ENCODE measurements at regions not wholly inside any gene's neighbourhood (a gene's known extent, or its start where the extent isn't known, plus 50 kb on each side); places are given as distances from the start of the nearest gene placed in this dataset.

- in situ Hi-C loops (cut with HindIII; ENCODE audit: low pct_unique_long_range_greater_than_20kb, low sequenced_read_pairs) = no loop called here
- CTCF ChIA-PET = no interaction called here
- no peaks in the 10 kb centered on the region for H3K9me3 ChIP-seq (ENCODE audit: control insufficient read depth, insufficient read depth, low read depth, low read length)
- no TSS peak for BruUV-seq (replicated peaks)
- intact Hi-C loops (cut with micrococcal nuclease; ENCODE audit: unreplicated experiment) = no loop called here
- H3K36me3 ChIP-seq (ENCODE audit: control insufficient read depth, insufficient read depth, low read length) = no peaks in the 10 kb centered on the region
- no peaks in the 10 kb centered on the region for H3K27me3 ChIP-seq (ENCODE audit: control insufficient read depth, insufficient read depth, low read length)
- H3K4me1 ChIP-seq (ENCODE audit: control insufficient read depth, insufficient read depth, low read length) = no peaks in the 10 kb centered on the region
- no peak for DNase-seq (ENCODE audit: low read depth, low spot score)
- ATAC-seq = no peak
- no peak for TF ChIP-seq POLR2AphosphoS5 (IDR thresholded peaks at IDR 0.05; ENCODE audit: low read depth, low read length)
- no peak for TF ChIP-seq REST (IDR thresholded peaks at IDR 0.05; ENCODE audit: insufficient read depth in 1 of 2, low read depth in 2 of 2, low read length in 1 of 2)
- TF ChIP-seq TCF7L2 (IDR thresholded peaks at IDR 0.05; ENCODE audit: low read depth, low read length) = no peak
- no peak for TF ChIP-seq SIN3A (IDR thresholded peaks at IDR 0.05; ENCODE audit: borderline replicate concordance, insufficient read depth, low read depth, low read length)
- TF ChIP-seq CTCF (IDR thresholded peaks at IDR 0.05) = no peak
- POLR2A ChIA-PET = no interaction called here
- H3K27ac ChIP-seq (ENCODE audit: low read length) = no peak overlapping the region
- no peak overlapping the region for H3K4me3 ChIP-seq (ENCODE audit: low read depth in 2 of 2, low read length in 2 of 2)
Observed at GRCh38 chr9:13597427-13597826, 317.9 kb upstream of the MPDZ start.

GRCh38 chr9:13597004-13597403, 317.5 kb upstream of the MPDZ start:
- H3K36me3 ChIP-seq (ENCODE audit: control insufficient read depth, insufficient read depth, low read length) = no peaks in the 10 kb centered on the region
- TF ChIP-seq TCF7L2 (IDR thresholded peaks at IDR 0.05; ENCODE audit: low read depth, low read length) (no peak), POLR2AphosphoS5 (IDR thresholded peaks at IDR 0.05; ENCODE audit: low read depth, low read length) (no peak), SIN3A (IDR thresholded peaks at IDR 0.05; ENCODE audit: borderline replicate concordance, insufficient read depth, low read depth, low read length) (no peak), CTCF (IDR thresholded peaks at IDR 0.05) (no peak), REST (IDR thresholded peaks at IDR 0.05; ENCODE audit: insufficient read depth in 1 of 2, low read depth in 2 of 2, low read length in 1 of 2) (no peak)
- no peaks in the 10 kb centered on the region for H3K4me1 ChIP-seq (ENCODE audit: control insufficient read depth, insufficient read depth, low read length)
- in situ Hi-C loops (cut with HindIII; ENCODE audit: low pct_unique_long_range_greater_than_20kb, low sequenced_read_pairs) = no loop called here
- no peaks in the 10 kb centered on the region for H3K9me3 ChIP-seq (ENCODE audit: control insufficient read depth, insufficient read depth, low read depth, low read length)
- no peaks in the 10 kb centered on the region for H3K27me3 ChIP-seq (ENCODE audit: control insufficient read depth, insufficient read depth, low read length)
- POLR2A ChIA-PET = no interaction called here
- no peak overlapping the region for H3K4me3 ChIP-seq (ENCODE audit: low read depth in 2 of 2, low read length in 2 of 2)
- H3K27ac ChIP-seq (ENCODE audit: low read length) = no peak overlapping the region
- ATAC-seq (no peak), DNase-seq (ENCODE audit: low read depth, low spot score) (no peak)
- intact Hi-C loops (cut with micrococcal nuclease; ENCODE audit: unreplicated experiment) = no loop called here
- BruUV-seq (replicated peaks) = no TSS peak
- CTCF ChIA-PET = no interaction called here
